ENCODE measurements at regions not wholly inside any gene's neighbourhood (a gene's known extent, or its start where the extent isn't known, plus 50 kb on each side); places are given as distances from the start of the nearest gene placed in this dataset.
"Not testable (repeated sequence)": the region's sequence is repeated elsewhere in the genome, so short reads cannot be mapped to it uniquely, and the experiment has no call there.

DNA sequence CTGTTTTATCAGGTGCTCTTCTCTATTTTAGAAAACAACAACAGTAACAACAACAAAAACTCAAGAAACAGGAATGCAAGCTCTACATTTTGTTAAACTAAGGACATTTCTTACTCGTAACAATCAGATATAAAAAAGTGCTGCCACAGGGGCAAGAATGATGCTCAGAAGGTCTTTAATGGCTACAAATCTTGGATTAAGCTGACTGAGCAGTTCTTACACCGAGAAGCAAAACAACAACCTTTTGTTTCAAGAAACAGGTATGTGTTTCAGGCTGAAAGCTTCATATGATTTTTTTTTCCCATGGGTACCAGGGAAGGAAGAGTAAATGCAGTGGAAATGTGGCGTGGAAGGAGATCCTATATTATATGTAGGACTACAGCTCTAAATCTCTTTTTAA, 786.8 kb upstream of the FBXO33 start:
- Histone ChIP-seq H3K27me3 (ENCODE audit: control insufficient read depth, insufficient read depth, low read length) (no peaks in the 10 kb centered on the region), H3K36me3 (ENCODE audit: control insufficient read depth, insufficient read depth, low read length) (no peaks in the 10 kb centered on the region), H3K4me3 (ENCODE audit: low read depth, low read length) (no peak overlapping the region)
- DNase-seq (ENCODE audit: low read depth): no peak
- TF ChIP-seq, protein P1, sequence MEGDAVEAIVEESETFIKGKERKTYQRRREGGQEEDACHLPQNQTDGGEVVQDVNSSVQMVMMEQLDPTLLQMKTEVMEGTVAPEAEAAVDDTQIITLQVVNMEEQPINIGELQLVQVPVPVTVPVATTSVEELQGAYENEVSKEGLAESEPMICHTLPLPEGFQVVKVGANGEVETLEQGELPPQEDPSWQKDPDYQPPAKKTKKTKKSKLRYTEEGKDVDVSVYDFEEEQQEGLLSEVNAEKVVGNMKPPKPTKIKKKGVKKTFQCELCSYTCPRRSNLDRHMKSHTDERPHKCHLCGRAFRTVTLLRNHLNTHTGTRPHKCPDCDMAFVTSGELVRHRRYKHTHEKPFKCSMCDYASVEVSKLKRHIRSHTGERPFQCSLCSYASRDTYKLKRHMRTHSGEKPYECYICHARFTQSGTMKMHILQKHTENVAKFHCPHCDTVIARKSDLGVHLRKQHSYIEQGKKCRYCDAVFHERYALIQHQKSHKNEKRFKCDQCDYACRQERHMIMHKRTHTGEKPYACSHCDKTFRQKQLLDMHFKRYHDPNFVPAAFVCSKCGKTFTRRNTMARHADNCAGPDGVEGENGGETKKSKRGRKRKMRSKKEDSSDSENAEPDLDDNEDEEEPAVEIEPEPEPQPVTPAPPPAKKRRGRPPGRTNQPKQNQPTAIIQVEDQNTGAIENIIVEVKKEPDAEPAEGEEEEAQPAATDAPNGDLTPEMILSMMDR (IDR thresholded peaks at IDR 0.05; ENCODE audit: insufficient read depth, low read length, poor library complexity, severe bottlenecking): no peak

DNA sequence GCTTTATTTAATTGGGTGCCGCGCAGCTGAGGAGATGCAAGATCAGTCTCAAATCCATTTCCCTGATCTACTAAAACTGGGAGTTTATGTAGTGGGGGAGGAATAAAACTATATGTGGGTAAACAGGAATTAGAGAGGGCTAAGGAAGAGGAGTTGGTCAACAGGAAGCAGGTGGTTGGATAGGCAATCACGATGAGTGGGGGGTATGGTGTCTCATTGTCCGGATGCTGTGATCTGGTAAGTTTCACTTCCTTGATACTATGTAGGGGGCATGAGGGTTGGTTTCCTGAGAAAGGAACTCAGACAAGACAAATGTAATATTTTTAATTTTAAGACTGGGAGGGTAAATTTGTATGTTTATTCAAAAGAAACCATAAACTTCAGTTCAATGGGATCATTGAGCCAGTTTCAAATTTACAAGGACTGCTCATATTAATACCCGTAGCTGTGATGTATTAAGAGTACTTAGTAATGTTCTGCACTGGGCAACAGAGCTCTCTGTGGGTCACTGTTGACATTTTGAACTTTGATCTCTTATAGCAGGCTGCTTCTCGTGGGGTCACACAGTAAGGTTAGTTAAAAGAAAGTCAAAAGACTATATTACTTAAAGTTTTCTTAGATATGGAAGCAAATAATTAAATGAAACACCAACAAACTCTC, 786.2 kb upstream of the FBXO33 start:
- H3K4me3 ChIP-seq (ENCODE audit: low read depth, low read length): no peak overlapping the region
- H3K36me3 ChIP-seq (ENCODE audit: control insufficient read depth, insufficient read depth, low read length): no peaks in the 10 kb centered on the region
- DNase-seq (ENCODE audit: low read depth): no peak
- TF ChIP-seq, protein P1 (IDR thresholded peaks at IDR 0.05; ENCODE audit: insufficient read depth, low read length, poor library complexity, severe bottlenecking): no peak
- H3K27me3 ChIP-seq (ENCODE audit: control insufficient read depth, insufficient read depth, low read length): no peaks in the 10 kb centered on the region

DNA sequence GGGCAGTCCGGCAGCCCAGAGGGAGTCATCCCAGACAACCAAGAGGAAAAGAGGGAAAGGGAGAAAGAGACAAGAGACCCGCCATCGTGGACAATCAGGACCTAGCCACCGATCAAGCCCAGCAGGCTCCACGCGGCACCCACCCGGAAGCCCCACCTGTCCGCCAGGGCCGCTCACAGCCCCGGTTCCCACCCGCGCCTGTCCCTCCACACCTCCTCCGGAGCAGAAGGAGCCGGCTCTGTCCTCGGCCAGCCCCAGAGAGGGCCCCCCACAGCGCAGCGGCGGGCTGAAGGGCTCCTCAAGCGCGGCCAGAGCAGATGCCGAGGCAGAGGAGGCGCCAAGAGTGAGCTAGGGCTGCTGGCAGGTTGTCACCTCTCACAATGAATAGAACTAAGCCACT, 784.7 kb upstream of the FBXO33 start:
- Histone ChIP-seq H3K36me3 (ENCODE audit: control insufficient read depth, insufficient read depth, low read length) (no peaks in the 10 kb centered on the region), H3K4me3 (ENCODE audit: low read depth, low read length) (no peak overlapping the region), H3K27me3 (ENCODE audit: control insufficient read depth, insufficient read depth, low read length) (no peaks in the 10 kb centered on the region)
- DNase-seq (ENCODE audit: low read depth): no peak
- TF ChIP-seq, protein P1 (IDR thresholded peaks at IDR 0.05; ENCODE audit: insufficient read depth, low read length, poor library complexity, severe bottlenecking): no peak

DNA sequence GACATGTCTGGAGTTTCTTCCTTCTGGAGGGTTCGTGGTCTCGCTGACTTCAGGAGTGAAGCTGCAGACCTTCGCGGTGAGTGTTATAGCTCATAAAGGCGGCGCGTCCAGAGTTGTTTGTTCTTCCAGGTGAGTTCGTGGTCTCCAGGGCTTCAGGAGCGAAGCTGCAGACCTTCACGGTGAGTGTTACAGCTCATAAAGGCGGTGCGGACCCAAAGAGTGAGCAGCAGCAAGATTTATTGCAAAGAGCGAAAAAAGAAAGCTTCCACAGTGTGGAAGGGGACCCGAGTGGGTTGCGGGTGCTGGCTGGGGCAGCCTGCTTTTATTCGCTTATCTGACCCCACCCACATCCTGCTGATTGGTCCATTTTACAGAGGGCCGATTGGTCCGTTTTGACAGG, 784.2 kb upstream of the FBXO33 start:
- not testable (repeated sequence) for H3K27me3 ChIP-seq (ENCODE audit: control insufficient read depth, insufficient read depth, low read length); DNase-seq (ENCODE audit: low read depth); H3K36me3 ChIP-seq (ENCODE audit: control insufficient read depth, insufficient read depth, low read length); H3K4me3 ChIP-seq (ENCODE audit: low read depth, low read length)

DNA sequence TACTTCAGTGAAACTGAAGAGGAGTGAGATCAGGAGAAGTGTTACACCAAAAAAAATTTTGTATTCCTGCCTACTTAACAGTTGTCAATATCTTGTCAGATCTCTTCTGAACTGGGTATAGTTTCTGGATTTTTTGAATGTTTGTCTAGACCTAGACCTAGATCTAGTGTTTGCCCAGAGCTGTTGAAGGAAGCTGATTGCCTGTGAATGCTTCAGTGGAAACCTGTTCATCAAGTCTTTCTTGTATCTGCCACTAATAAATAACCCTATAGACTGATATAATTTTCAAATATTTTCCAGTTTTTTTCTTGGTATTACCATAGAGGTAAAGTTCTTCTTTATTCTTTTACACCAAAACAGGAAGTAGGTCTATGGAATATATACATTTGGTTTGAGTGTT, 781.5 kb upstream of the FBXO33 start:
- TF ChIP-seq, protein P1 (IDR thresholded peaks at IDR 0.05; ENCODE audit: insufficient read depth, low read length, poor library complexity, severe bottlenecking): no peak
- Histone ChIP-seq H3K27me3 (ENCODE audit: control insufficient read depth, insufficient read depth, low read length) (no peaks in the 10 kb centered on the region), H3K4me3 (ENCODE audit: low read depth, low read length) (no peak overlapping the region), H3K36me3 (ENCODE audit: control insufficient read depth, insufficient read depth, low read length) (no peaks in the 10 kb centered on the region)
- DNase-seq (ENCODE audit: low read depth): no peak

DNA sequence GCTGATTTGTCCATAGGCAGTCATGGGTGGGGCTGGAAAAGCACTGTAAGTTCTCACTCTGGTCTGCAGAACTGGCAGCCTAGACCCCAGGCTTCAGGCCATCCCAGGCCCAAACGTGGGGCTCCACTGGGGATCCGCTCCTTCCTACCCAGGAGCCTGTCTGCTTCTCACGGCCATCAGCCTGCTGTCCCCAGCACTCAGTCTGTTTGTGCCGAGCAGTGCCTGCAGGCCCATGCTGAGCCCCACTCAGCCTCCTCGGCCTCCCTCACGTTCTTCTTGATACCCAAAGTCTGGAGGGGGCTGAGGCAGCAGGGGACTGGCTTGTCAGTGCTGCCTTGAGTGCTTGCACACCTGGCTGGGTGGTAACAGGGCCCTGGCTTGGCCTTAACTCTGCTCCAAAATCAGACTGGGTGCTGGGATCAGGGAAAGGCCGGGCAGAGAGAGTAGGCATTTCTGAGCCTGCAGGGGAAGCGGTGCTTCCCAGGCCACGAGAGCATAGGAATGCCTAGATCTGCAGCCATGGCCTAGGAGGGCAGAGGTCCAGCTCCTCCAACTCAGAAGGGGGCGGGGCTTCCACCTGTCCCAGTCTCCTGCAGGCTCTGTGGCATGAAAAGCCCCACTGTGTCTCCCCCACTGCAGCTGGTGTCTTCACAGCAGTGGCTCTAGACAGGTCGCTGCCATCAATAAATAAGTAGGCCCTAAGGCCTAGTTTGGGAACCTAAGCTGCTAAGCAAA, 772.4 kb upstream of the FBXO33 start:
- TF ChIP-seq, protein P1 (IDR thresholded peaks at IDR 0.05; ENCODE audit: insufficient read depth, low read length, poor library complexity, severe bottlenecking): no peak
- DNase-seq (ENCODE audit: low read depth): no peak
- Histone ChIP-seq H3K4me3 (ENCODE audit: low read depth, low read length) (no peak overlapping the region), H3K36me3 (ENCODE audit: control insufficient read depth, insufficient read depth, low read length) (no peaks in the 10 kb centered on the region), H3K27me3 (ENCODE audit: control insufficient read depth, insufficient read depth, low read length) (no peaks in the 10 kb centered on the region)
